Ammon's horn (tissue), 1 donor: ENCODE measurements at regions not wholly inside any gene's neighbourhood (a gene's known extent, or its start where the extent isn't known, plus 50 kb on each side); places are given as distances from the start of the nearest gene placed in this dataset.
"Not testable (repeated sequence)": the region's sequence is repeated elsewhere in the genome, so short reads cannot be mapped to it uniquely, and the experiment has no call there.

Experiments used
- DNase-seq: peaks from one replicate; pipeline ENCODE4 v3.0.0-alpha.2; 2016; ENCODE audit warnings: low spot score

DNA sequence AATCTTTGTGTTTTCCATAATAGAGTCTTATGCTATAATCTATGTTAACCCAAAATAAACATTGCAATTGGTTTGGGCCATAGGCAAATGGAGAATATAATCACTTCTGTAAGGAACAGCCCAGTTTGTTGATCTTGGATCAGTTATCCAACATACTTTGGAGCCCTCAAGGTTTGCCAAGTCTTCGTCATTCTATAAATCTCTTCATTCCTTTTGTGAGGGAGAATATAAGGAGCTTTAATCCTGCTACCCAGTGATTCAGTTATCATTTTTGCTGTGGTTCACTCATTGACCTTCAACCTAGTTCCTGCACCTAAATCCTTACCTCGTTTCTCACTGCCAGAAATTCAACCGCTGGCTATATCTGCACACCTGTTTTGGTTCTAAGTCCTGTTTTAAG, 500.3 kb upstream of the PTCHD4 start:
- no peak for DNase-seq

DNA sequence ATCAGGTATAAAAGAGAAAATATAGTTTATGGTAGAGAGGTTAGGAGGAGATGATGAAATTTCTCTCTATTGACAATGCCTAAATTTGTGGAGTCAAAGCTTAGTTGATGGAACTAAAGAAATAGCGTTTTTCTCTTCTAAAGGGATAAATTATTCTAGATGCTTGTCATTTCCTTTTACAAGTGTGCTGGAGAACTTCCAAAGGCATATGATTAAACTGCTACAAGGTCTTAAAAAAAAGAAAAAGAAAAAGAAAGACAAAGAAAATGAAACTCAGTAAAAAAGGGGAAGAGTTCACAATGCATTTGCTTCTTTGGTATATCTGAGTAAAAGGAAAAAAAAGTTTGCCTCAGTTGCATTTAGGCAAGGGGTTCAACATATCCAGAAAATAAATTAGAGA, 499.8 kb upstream of the PTCHD4 start:
- DNase-seq = no peak

DNA sequence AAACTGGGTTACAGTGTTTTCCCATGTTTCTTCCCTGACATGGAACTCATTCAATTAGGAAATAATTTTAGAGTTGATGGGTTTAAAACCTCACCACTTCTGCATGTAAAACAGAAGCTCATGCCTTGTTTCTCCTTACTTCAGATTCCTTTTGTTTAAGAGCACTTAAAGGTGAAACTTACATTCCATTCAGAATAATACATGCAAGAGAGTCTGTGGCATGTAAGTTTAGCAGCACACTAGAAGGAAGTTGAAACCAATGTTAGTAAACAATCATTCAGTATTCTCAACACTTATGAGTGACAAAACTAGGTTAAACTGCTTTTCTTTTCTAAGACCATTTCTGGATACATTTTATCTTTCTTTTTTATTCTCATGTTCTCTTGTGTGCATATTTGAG, 495.6 kb upstream of the PTCHD4 start:
- no peak for DNase-seq

DNA sequence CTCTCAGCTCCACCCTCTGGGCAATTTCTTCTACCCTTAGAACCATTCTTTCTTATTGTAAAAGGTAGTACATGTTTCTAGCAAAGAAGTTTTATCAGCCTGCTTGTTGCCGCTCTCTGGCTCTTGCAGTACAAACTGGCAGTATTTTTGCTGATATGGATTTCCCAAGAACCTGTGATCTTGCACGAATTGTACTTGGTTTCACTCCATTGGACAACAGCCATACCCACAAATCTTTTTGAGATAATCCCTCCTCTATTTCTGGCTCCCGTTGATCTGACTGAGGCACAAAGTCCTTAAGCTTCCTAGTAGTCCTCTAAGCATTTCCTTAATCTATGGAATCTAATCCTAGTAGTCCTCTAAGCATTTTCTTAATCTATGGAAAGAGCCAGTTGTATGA, 487.0 kb upstream of the PTCHD4 start:
- no peak for DNase-seq

DNA sequence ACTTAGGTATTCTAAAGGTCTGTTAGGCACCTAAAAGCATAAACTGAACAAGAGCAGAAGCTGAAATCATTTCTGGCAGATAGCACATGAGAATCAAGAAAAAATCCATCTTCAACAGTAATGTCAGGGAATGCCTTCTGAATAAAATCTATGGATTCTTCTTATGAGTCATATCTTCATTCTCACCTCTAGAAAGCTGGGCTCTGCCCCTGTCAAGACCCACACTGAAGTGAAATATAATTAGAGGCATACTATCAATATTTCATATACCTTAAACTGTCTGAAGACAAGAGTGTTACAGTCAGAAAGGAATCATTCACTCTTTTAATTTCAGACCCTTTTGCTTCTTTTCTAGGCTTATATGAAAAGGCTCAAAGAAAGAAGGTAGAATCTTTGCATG, 485.8 kb upstream of the PTCHD4 start:
- no peak for DNase-seq

DNA sequence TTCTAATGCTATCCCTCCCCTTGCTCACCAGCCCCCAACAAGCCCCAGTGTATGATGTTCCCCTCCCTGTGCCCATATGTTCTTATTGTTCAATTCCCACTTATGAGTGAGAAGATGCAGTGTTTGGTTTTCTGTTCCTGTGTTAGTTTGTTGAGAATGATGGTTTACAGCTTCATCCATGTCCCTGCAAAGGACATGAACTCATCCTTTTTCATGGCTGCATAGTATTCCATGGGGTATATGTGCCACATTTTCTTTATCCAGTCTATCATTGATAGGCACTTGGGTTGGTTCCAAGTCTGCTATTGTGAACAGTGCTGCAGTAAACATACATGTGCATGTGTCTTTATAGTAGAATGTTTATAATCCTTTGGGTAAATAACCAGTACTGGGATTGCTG, 480.2 kb upstream of the PTCHD4 start:
- DNase-seq = not testable (repeated sequence)

DNA sequence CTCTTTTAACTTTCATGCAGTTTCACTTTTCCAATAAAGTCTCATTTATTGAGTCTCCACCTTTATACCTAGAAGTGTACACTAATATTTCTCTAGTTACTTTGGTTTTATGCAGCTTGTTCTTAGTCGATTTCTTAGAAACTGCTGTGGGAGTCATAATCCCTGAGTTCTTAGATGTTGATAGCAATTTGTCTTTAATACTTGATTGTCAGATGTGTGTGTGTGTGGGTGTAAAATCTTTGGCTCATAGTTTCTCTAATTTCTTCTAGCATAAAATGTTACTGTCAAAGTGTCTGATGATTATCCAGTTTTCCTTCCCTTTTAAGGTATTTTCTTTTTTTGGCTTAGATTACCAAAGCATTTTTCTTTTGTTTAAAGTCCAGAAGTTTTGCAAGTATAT, 473.8 kb upstream of the PTCHD4 start:
- no peak for DNase-seq

DNA sequence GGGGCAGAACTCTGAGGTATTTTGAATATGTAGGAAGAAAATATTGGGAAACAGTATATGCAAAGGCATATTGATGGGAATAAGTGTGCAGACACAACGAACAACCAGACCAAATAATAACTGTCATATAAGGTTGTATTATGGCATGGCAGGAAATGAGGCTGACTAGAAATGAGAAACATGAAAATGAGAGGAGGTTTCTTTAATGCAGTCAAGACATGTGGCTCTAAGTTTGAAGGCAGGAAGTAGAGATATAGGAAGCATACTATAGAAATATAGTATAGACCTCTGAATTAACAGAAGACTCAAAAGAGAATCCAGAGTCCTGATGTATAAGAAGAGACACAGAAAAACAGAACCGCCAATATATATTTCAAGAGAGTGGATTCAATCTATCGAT, 459.7 kb upstream of the PTCHD4 start:
- DNase-seq = no peak

DNA sequence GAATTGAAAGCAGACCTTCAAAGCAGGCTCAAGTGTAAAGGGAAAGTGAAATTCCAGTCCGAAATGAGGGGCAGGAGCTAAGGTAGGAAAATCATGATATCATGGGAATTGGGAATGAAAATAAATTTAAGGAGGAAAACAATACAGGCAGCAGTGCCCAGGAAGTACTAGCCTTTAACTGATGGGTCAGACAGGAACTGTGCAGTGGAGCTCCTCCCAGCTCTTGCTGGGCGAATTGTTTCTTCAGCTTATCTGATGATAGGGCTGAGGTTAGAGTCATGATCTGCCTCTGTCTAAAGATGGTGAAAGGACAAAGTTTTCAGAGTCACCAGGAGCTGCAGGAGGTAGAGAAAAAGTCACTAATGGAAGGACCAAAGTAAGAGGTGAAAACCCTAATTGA, 457.9 kb upstream of the PTCHD4 start:
- DNase-seq = no peak

DNA sequence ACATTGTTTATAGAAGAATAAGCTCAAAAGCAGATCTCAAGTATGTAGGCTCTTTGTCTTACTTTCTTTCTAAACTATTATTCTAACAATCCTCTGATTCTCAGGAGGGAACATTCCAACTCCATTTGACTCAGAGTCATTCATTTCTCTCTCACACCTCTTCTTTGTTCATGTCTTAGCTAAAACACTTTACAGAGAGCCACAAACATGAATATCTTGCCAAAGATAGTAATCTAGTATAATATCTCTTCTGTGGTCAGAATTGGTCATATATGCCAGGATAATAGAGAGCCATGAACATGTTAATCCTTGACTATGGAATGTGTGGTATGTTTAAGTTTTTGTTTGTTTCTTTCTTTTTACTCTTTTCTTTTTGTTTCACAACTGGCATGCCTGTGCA, 456.0 kb upstream of the PTCHD4 start:
- DNase-seq = no peak

DNA sequence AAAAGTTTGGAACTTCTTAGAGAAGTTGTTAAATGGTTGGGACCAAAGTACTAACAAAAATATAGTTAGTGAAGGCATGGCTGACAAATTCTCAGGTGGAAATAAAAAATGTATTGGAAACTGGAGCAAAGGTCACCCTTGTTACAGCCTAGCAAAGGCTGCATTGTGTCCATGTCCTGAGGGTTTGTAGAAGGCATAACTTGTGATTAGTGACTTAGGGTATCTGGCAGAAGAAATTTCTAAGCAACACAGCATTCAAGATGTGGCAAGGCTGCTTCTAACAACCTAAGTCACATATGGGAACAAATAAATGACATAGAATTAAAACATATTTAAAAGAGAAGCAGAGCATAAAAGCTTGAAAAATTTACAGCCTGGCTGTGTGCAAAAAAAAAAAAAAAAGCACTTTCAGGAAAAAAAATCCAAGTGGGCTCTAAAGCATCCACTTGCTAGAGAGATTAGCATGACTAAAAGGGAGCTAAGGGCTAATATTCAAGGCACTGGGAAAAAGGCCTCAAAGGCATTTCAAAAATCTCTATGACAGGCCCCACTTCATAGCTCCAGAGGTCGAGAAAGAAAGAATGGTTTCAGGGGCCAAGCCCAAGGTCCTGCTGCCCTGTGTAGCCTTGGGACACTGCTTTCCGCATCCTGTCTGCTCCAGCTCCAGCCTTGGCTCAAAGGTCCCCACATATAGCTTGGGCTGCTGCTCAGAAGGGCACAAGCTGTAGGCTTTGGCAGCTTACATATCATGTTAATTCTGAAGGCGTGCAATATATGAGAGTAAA, 453.2 kb upstream of the PTCHD4 start:
- no peak for DNase-seq

DNA sequence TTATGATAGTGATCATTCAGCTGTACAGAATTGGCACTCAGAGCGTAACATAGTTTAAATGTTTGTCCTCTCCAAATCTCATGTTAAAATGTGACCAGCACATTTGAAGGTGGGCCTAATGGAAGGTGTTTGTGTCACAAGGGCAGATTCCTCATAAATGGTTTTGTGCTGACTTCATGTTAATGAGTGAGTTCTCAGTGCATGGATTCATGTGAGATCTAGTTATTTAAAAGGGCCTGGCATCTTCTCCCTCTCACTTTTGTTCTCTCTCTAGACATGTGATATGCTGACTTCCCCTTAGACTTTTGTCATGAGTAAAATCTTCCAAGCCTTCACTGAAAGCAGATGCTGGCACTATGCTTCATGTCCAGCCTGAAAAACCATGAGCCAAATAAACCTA, 452.4 kb upstream of the PTCHD4 start:
- no peak for DNase-seq

DNA sequence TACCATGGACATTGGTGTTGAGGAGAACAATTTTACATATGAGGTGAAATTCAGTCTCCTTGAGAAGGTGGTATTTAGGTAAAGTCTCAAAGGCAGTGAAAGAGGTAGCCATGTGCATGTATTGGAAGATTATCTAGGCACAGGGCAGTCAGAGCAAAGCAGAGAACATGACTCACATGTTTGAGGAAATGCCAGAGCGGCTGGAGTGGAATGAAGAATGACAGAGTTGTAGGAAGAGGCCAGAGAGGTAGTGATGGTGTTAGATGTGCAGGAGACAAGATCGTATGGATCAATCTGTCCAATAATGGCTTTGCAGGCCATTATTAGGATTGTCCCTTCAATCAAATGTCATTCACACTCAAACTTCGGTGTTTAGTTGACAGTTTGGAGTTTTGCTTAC, 449.4 kb upstream of the PTCHD4 start:
- DNase-seq = no peak

DNA sequence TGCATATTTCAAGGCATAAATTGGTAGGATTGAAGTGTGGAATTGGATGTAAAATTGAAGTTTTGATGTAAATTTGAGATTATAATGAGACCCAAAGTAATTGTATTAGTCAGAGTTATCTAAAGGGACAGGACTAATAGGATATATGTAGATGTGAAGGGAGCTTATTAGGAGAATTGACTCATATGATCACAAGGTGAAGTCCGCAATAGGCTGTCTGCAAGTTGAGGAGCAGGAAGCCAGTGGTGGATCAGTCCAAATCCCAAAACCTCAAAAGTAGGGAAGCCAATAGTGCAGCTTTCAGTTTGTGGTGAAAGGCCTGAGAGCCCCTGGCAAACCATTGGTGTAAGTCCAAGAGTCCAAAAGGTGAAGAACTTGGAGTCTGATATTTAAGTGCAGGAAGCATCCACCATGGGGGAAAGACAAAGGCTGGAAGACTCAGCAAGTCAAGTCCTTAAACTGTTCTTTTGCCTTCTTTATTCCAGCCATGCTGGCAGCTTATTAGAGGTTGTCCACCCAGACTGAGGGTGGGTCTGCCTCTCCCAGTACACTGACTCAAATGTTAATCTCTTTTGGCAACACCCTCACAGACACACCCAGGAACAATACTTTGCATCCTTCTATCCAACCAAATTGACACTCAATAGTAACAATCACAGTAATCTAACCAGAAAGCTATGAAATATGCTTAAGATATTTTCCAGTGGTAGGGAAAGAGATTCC, 442.6 kb upstream of the PTCHD4 start:
- no peak for DNase-seq

DNA sequence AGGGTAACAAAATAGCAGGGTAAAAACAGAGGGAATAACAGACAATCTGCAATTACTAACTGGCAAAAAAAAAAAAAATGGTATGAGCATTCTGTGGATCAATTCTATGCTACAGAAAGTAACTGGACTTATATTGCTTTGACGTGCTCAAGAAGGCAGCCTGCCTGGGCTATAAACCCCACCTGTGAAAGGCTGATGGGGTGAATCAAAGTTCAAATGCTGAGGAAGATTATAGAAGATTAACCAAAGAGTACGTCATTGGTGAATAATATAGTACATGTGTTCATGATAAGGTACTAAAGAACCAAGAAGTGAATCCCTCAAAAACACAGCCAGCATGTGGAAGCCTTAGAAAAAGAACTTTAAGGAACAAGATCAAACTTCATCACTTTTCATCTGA, 441.9 kb upstream of the PTCHD4 start:
- DNase-seq = no peak

DNA sequence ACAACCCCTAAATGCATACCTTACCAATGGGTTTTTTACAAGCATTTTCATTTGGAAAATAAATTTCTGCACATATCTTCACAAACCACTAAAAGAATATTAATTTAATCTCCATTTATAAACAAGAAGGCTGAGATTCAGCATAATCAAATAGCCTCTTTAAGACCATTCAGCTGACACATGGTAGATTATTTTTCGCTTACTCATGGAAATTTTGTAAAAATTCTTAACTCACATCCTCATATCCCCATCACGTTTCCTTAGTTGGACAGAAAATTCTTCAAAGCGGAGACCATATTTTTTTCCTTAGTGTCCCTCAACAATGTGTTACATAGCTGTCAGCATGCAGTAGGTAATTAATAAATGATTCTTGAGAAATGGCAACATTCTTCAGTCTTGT, 439.6 kb upstream of the PTCHD4 start:
- DNase-seq = no peak

DNA sequence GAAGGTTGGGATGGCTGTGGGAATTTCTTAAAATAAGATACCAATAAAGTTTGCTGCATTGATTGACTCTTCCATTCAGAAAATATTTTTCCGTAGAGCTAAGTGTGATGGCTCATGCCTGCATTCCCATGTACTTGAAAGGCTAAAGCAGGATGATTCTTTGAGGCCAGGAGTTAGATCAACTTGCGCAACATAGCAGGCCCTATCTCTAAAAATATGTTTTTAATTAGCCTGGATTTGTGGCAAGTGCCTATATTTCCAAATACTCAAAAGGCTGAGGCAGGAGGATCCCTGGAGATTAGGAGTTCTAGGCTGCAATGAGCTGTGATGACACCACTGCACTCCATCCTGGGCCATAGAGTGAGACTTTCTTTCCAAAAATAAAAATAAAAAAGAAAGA, 431.2 kb upstream of the PTCHD4 start:
- DNase-seq = no peak

DNA sequence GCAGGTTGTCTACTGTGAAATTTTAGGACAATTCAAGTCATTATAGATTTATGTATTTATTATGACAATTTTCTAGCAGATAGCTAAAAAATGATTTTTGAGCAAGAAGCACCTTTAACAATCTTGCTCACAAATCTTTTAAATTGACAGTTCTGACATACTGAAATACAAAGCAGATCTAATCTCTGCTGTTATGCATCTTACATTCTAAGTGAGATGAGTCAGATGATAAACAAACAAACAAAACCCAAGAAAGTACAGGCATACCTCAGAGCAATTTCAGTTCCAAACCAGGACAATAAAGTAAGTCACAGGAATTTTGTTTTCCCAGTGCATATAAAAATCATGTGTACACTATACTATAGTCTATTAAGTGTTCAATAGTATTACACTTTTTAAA, 430.7 kb upstream of the PTCHD4 start:
- DNase-seq = no peak

DNA sequence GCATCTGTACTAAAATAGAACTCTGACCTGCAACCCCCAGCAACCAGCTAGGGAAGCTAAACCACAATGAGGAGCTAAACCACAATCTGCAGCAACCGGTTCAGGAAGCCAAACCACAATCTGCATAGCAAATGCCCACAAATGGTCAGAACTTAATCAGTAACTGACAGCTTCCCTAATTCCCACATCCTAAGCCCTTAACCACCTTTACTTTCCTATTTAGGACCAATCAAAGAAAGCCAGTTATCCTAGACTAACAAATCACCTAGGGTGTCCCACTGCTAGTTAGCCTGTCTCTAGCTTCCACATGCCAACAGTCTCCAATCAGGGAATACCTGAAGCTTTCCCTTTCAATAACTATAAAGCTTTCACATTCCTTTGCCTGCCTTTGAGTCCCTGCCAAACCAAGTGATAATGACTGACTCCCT, 424.6 kb upstream of the PTCHD4 start:
- DNase-seq = no peak

DNA sequence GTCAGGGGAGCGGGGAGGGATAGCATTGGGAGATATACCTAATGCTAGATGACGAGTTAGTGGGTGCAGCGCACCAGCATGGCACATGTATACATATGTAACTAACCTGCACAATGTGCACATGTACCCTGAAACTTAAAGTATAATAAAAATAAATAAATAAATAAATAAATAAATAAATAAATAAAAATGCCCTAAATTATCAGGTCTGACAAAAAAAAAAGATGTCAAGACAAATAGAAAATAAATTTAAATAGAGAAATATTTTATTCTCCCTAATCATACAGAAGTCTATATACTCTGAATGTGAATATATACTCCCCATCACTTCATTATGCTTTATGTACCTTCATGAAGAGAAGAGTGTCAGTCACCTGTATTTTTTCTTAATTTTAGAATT, 420.0 kb upstream of the PTCHD4 start:
- not testable (repeated sequence) for DNase-seq

DNA sequence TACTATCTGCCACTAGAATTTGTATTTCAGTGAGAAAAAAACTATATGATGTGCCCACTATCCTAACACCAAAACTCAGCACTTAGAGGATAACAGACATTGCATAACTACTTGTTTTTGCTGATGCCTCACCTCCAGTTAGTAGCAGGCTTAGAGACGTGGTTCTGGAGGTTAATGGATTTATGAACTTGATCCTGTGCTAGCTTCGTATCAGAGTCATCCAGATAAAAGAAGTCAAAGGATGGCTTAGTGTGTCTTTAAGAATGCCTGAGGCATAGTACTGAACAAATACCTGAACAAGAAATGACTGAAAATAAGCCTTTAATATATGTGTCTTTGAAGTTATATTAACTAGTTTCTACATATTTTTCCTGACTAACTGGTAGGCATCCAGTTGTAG, 414.9 kb upstream of the PTCHD4 start:
- no peak for DNase-seq

DNA sequence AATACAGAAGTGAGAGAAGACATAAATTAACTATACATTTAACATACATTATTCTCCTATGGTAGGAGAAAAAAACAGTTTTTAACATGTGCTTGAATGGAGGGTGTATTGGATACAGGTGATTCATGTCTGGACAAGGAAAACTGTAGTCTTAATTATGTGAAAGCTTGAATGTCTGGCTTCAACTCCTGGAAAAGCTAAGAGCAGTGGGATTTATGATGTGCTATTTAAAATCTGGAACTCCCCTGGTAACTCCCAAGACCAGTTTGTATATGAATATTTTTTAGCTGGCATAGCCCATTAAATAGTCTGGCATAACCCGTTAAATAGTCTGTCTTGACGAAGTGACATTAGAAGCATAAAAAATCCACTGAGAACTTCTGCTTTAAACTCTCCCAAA, 410.0 kb upstream of the PTCHD4 start:
- no peak for DNase-seq

DNA sequence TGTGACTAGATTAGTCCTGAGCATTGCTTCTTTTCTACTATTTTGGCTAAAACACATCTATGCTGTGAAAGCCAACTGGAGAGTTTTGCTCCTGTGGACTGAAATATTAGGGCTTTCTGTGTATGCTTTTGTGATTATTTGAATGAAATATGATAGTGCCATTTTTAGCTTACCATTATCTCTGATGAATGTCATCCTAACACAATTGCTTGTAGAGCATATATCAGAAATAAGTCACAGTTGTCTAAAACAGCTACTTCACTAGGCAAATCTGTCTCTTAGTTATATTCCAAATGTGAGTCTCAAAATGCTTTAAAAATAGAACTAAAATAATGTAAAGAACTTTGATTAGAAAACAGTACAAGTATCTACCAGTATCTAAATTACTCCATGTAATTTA, 401.4 kb upstream of the PTCHD4 start:
- DNase-seq = no peak

DNA sequence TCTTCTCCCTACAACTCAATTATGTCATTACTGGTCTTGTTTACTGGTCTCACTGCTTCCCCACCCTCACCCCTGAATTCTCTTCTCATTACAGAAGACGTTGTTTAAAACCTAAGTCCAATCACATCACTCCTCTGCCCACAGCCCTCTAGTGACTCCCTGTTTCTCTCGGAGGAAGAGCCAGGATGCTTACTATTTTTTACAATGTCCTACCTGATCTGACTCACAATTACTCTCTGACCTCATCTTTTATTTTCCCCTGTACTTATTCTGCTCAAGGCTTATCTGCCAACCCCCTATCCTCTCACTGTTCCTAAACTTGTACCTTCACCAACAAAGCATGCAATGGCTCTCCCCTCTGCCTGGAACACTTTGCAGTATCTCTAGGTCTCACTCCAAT, 400.4 kb upstream of the PTCHD4 start:
- DNase-seq = no peak
